CD14-positive monocyte (primary cell): ENCODE measurements at regions not wholly inside any gene's neighbourhood (a gene's known extent, or its start where the extent isn't known, plus 50 kb on each side); places are given as distances from the start of the nearest gene placed in this dataset.

Experiments
- DNase-seq, 3 donors: peaks; one replicate each; pipeline ENCODE4 v3.0.0-alpha.2; 2011 to 2022
- H2AFZ ChIP-seq: 2 replicates; pipeline ENCODE4 v1.6.0; 2012; ENCODE audit warnings: mild to moderate bottlenecking, low read depth, low read length, inconsistent platforms; ENCODE audit not compliant: insufficient read depth, poor library complexity, severe bottlenecking
- H3K27ac ChIP-seq, 2 donors: 1 replicate in 1 of 2; 2 replicates in 1 of 2; pipeline ENCODE4 v1.5.1; 2012 to 2013; ENCODE audit warnings: low read length in 2 of 2, control low read depth in 1 of 2, inconsistent platforms in 1 of 2, low read depth in 1 of 2, mild to moderate bottlenecking in 1 of 2
- H3K27me3 ChIP-seq, 2 donors: one replicate each; pipeline versions ENCODE4 v1.6.0 to v1.6.1; 2011 to 2013; ENCODE audit warnings: low read length in 2 of 2; ENCODE audit not compliant: control insufficient read depth in 2 of 2, insufficient read depth in 2 of 2
- H3K36me3 ChIP-seq, 2 donors: replicated peaks in 1 of 2; 1 replicate in 1 of 2; 2 replicates in 1 of 2; pipeline versions ENCODE4 v1.5.1 to v1.6.1; 2012 to 2013; ENCODE audit warnings: low read length in 2 of 2, control low read depth in 1 of 2, inconsistent platforms in 1 of 2, mild to moderate bottlenecking in 1 of 2; ENCODE audit not compliant: insufficient read depth in 2 of 2, control insufficient read depth in 1 of 2
- H3K4me1 ChIP-seq, 2 donors: 1 replicate in 1 of 2; 2 replicates in 1 of 2; pipeline versions ENCODE4 v1.5.1 to v1.6.1; 2012 to 2013; ENCODE audit warnings: low read length in 2 of 2, control low read depth in 1 of 2, inconsistent platforms in 1 of 2, mild to moderate bottlenecking in 1 of 2, moderate library complexity in 1 of 2; ENCODE audit not compliant: insufficient read depth in 2 of 2, control insufficient read depth in 1 of 2
- H3K4me2 ChIP-seq: replicated peaks from 2 replicates; pipeline ENCODE3; 2012; ENCODE audit warnings: low read length, moderate library complexity, mild to moderate bottlenecking; ENCODE audit not compliant: poor library complexity, severe bottlenecking; ENCODE audit errors: extremely low read depth
- H3K4me3 ChIP-seq, 3 experiments: fragments of 200-600 bp in 1 of 3; sonication (generic) in 1 of 3; replicated peaks in 1 of 3; 1 replicate in 2 of 3; 2 replicates in 1 of 3; pipeline ENCODE4 v1.5.1; 2011 to 2013; ENCODE audit warnings: low read length in 3 of 3, mild to moderate bottlenecking in 3 of 3, control low read depth in 2 of 3, low read depth in 2 of 3, inconsistent platforms in 1 of 3, moderate library complexity in 1 of 3
- H3K79me2 ChIP-seq: 2 replicates; pipeline ENCODE4 v1.6.0; 2012; ENCODE audit warnings: mild to moderate bottlenecking, control low read depth, inconsistent platforms, low read length, moderate library complexity; ENCODE audit not compliant: insufficient read depth
- H3K9ac ChIP-seq: 2 replicates; pipeline ENCODE4 v1.6.0; 2017; ENCODE audit warnings: low read length, mild to moderate bottlenecking; ENCODE audit not compliant: insufficient read depth, poor library complexity, severe bottlenecking
- H3K9me3 ChIP-seq, 2 donors: replicated peaks in 1 of 2; 1 replicate in 1 of 2; 2 replicates in 1 of 2; pipeline versions ENCODE4 v1.5.1 to v1.6.1; 2012 to 2013; ENCODE audit warnings: low read length in 2 of 2, control low read depth in 1 of 2; ENCODE audit not compliant: control insufficient read depth in 1 of 2, insufficient read depth in 1 of 2
- H4K20me1 ChIP-seq: 2 replicates; pipeline ENCODE4 v1.6.0; 2012; ENCODE audit warnings: mild to moderate bottlenecking, low read length, control low read depth, moderate library complexity; ENCODE audit not compliant: insufficient read depth
- H3K27ac Mint-ChIP-seq, 7 donors: one replicate each; pipeline ENCODE4 v1.8.0; 2020; ENCODE audit warnings: mild to moderate bottlenecking in 7 of 7, mixed read lengths in 7 of 7, moderate library complexity in 6 of 7, inconsistent platforms in 2 of 7
- H3K27me3 Mint-ChIP-seq, 3 donors: one replicate each; pipeline ENCODE4 v1.8.0; 2021 to 2022; ENCODE audit warnings: low read depth in 3 of 3, mild to moderate bottlenecking in 3 of 3, mixed read lengths in 3 of 3, moderate library complexity in 3 of 3, inconsistent platforms in 1 of 3
- H3K36me3 Mint-ChIP-seq, 2 donors: one replicate each; pipeline ENCODE4 v1.8.0; 2020; ENCODE audit warnings: mixed read lengths in 2 of 2, inconsistent platforms in 1 of 2, mild to moderate bottlenecking in 1 of 2
- H3K4me1 Mint-ChIP-seq: one replicate; pipeline ENCODE4 v1.8.0; 2020; ENCODE audit warnings: mild to moderate bottlenecking, mixed read lengths
- H3K4me3 Mint-ChIP-seq, 2 donors: one replicate each; pipeline ENCODE4 v1.8.0; 2020; ENCODE audit warnings: mild to moderate bottlenecking in 2 of 2, mixed read lengths in 2 of 2, moderate library complexity in 1 of 2
- H3K9me3 Mint-ChIP-seq, 7 donors: one replicate each; pipeline ENCODE4 v1.8.0; 2020 to 2022; ENCODE audit warnings: mixed read lengths in 7 of 7, mild to moderate bottlenecking in 6 of 7, moderate library complexity in 6 of 7, inconsistent platforms in 2 of 7
- CTCF ChIP-seq: fragments of 200-600 bp; IDR thresholded peaks from one replicate; pipeline ENCODE4 v1.8.0; 2022; ENCODE audit warnings: antibody characterized with exemption, mild to moderate bottlenecking
- WGBS: methylation state at CpG from one replicate; pipeline ENCODE4 v1.1.5; 2013; ENCODE audit warnings: missing lambda C conversion rate; ENCODE audit not compliant: insufficient coverage; 5-methylcytosine and 5-hydroxymethylcytosine counted together
- intact Hi-C, 2 donors: fragments of 100-400 bp; cut with micrococcal nuclease; formaldehyde crosslinking; loops; one replicate each; pipeline versions ENCODE4 v1.15.0 to v1.15.1; 2023

- no peak overlapping the region for H3K4me2 ChIP-seq
- H3K36me3 ChIP-seq, result no peaks in the 10 kb centered on the region
- H3K4me1 ChIP-seq, result no peaks in the 10 kb centered on the region
- Mint-ChIP-seq H3K36me3 (no peaks in the 10 kb centered on the region), H3K4me1 (no peaks in the 10 kb centered on the region), H3K27me3 (peaks cover 0 to 2% (median 0%) of the 10 kb centered on the region in 3 donors), H3K9me3 (peaks cover 5 to 37% (median 24%) of the 10 kb centered on the region in 7 donors), H3K27ac (no peak overlapping the region), H3K4me3 (no peak overlapping the region)
- H3K4me3 ChIP-seq, result no peak overlapping the region
- H3K9me3 ChIP-seq, result peaks cover 23 to 39% of the 10 kb centered on the region in 2 donors
- 90% methylated on average over 4 of the region's 5 CpGs for WGBS
- H4K20me1 ChIP-seq, result no peaks in the 10 kb centered on the region
- H2AFZ ChIP-seq, result no peak overlapping the region
- no peaks in the 10 kb centered on the region for H3K27me3 ChIP-seq
- no peak overlapping the region for H3K27ac ChIP-seq
- TF ChIP-seq CTCF, result no peak
- intact Hi-C loops, result no loop called here
- DNase-seq, result no peak
- no peaks in the 10 kb centered on the region for H3K79me2 ChIP-seq
- H3K9ac ChIP-seq, result no peak overlapping the region
Measured at GRCh38 chr7:68744036-68744435, 854.2 kb upstream of the AUTS2 start.

GRCh38 chr7:68748934-68749900 is 849.1 kb upstream of the AUTS2 start:
- H3K27me3 Mint-ChIP-seq, result peaks cover 0 to 2% (median 0%) of the 10 kb centered on the region in 3 donors
- Histone ChIP-seq H3K9me3 (peaks cover 29 to 36% of the 10 kb centered on the region in 2 donors), H3K36me3 (no peaks in the 10 kb centered on the region), H3K79me2 (no peaks in the 10 kb centered on the region), H3K9ac (no peak overlapping the region), H3K27ac (no peak overlapping the region), H3K4me1 (no peaks in the 10 kb centered on the region), H3K4me2 (no peak overlapping the region), H2AFZ (no peak overlapping the region), H3K27me3 (no peaks in the 10 kb centered on the region), H3K4me3 (no peak overlapping the region), H4K20me1 (no peaks in the 10 kb centered on the region)
- intact Hi-C loops, result no loop called here
- 75% methylated on average over 8 of the region's 14 CpGs for WGBS
- H3K4me3 Mint-ChIP-seq, result no peak overlapping the region
- no peaks in the 10 kb centered on the region for H3K36me3 Mint-ChIP-seq
- no peaks in the 10 kb centered on the region for H3K4me1 Mint-ChIP-seq
- TF ChIP-seq CTCF, result no peak
- no peak overlapping the region for H3K27ac Mint-ChIP-seq
- DNase-seq, result no peak
- peaks cover 10 to 34% (median 23%) of the 10 kb centered on the region in 7 donors for H3K9me3 Mint-ChIP-seq
